ENCODE measurements at regions not wholly inside any gene's neighbourhood (a gene's known extent, or its start where the extent isn't known, plus 50 kb on each side); places are given as distances from the start of the nearest gene placed in this dataset.

- H3K27ac Mint-ChIP-seq (ENCODE audit: unreplicated experiment) = no peak overlapping the region
- H3K9me3 Mint-ChIP-seq (ENCODE audit: low read depth, unreplicated experiment) = no peaks in the 10 kb centered on the region
- no TSS peak for BruUV-seq (replicated peaks)
- DNase-seq = no peak
- H3K36me3 Mint-ChIP-seq (ENCODE audit: insufficient read depth, unreplicated experiment) = no peaks in the 10 kb centered on the region
- H3K4me1 Mint-ChIP-seq (ENCODE audit: low read depth, unreplicated experiment) = peaks cover 7% of the 10 kb centered on the region
- CTCF ChIA-PET = no interaction called here
- TF ChIP-seq CTCF (IDR thresholded peaks at IDR 0.05; ENCODE audit: unreplicated experiment) = no peak
- no peaks in the 10 kb centered on the region for H3K27me3 Mint-ChIP-seq (ENCODE audit: unreplicated experiment)
- H3K4me3 Mint-ChIP-seq (ENCODE audit: low read depth, unreplicated experiment) = no peak overlapping the region
- intact Hi-C loops (cut with micrococcal nuclease; ENCODE audit: unreplicated experiment) = no loop called here
Measured at GRCh38 chr2:38217401-38218188, 141.6 kb upstream of the CYP1B1 start.

GRCh38 chr2:38216886-38217285 is 140.9 kb upstream of the CYP1B1 start:
- Mint-ChIP-seq H3K36me3 (ENCODE audit: insufficient read depth, unreplicated experiment) (no peaks in the 10 kb centered on the region), H3K4me1 (ENCODE audit: low read depth, unreplicated experiment) (peaks cover 7% of the 10 kb centered on the region), H3K4me3 (ENCODE audit: low read depth, unreplicated experiment) (no peak overlapping the region), H3K27ac (ENCODE audit: unreplicated experiment) (no peak overlapping the region), H3K27me3 (ENCODE audit: unreplicated experiment) (no peaks in the 10 kb centered on the region), H3K9me3 (ENCODE audit: low read depth, unreplicated experiment) (no peaks in the 10 kb centered on the region)
- no TSS peak for BruUV-seq (replicated peaks)
- no peak for TF ChIP-seq CTCF (IDR thresholded peaks at IDR 0.05; ENCODE audit: unreplicated experiment)
- no peak for DNase-seq
- CTCF ChIA-PET = no interaction called here
- intact Hi-C loops (cut with micrococcal nuclease; ENCODE audit: unreplicated experiment) = no loop called here

GRCh38 chr2:38215993-38216392 is 140.0 kb upstream of the CYP1B1 start:
- Mint-ChIP-seq H3K4me1 (ENCODE audit: low read depth, unreplicated experiment) (peaks cover 7% of the 10 kb centered on the region), H3K9me3 (ENCODE audit: low read depth, unreplicated experiment) (no peaks in the 10 kb centered on the region), H3K36me3 (ENCODE audit: insufficient read depth, unreplicated experiment) (no peaks in the 10 kb centered on the region), H3K27me3 (ENCODE audit: unreplicated experiment) (no peaks in the 10 kb centered on the region), H3K27ac (ENCODE audit: unreplicated experiment) (no peak overlapping the region), H3K4me3 (ENCODE audit: low read depth, unreplicated experiment) (no peak overlapping the region)
- DNase-seq = no peak
- intact Hi-C loops (cut with micrococcal nuclease; ENCODE audit: unreplicated experiment) = no loop called here
- no peak for TF ChIP-seq CTCF (IDR thresholded peaks at IDR 0.05; ENCODE audit: unreplicated experiment)
- CTCF ChIA-PET = no interaction called here
- BruUV-seq (replicated peaks) = no TSS peak

- no peaks in the 10 kb centered on the region for H3K27me3 Mint-ChIP-seq (ENCODE audit: unreplicated experiment)
- no TSS peak for BruUV-seq (replicated peaks)
- intact Hi-C loops (cut with micrococcal nuclease; ENCODE audit: unreplicated experiment) = no loop called here
- no peaks in the 10 kb centered on the region for H3K36me3 Mint-ChIP-seq (ENCODE audit: insufficient read depth, unreplicated experiment)
- H3K4me3 Mint-ChIP-seq (ENCODE audit: low read depth, unreplicated experiment) = no peak overlapping the region
- no peak overlapping the region for H3K27ac Mint-ChIP-seq (ENCODE audit: unreplicated experiment)
- no peak for DNase-seq
- peaks cover 7% of the 10 kb centered on the region for H3K4me1 Mint-ChIP-seq (ENCODE audit: low read depth, unreplicated experiment)
- H3K9me3 Mint-ChIP-seq (ENCODE audit: low read depth, unreplicated experiment) = no peaks in the 10 kb centered on the region
- TF ChIP-seq CTCF (IDR thresholded peaks at IDR 0.05; ENCODE audit: unreplicated experiment) = no peak
- CTCF ChIA-PET = interaction anchor here (0.6 to 0.7 kb wide), 3 partner anchors 29 to 1010 kb away, joined by 3 to 8 read pairs (median 7); no protein-coding TSS in a partner anchor
Measured at GRCh38 chr2:38215522-38215921, 139.6 kb upstream of the CYP1B1 start.

All from Calu3 (cell line).